K562 (cell line): ENCODE measurements at regions not wholly inside any gene's neighbourhood (a gene's known extent, or its start where the extent isn't known, plus 50 kb on each side); places are given as distances from the start of the nearest gene placed in this dataset.

Experiments
- AFF4 ChIP-seq: sonication (generic); formaldehyde crosslinking; IDR thresholded peaks from 2 replicates; pipeline ENCODE4 v1.8.0; 2023; ENCODE audit warnings: mild to moderate bottlenecking, missing genetic modification reagents
- ARID3B ChIP-seq: fragments of 250-450 bp; sonication (Bioruptor Pico); IDR thresholded peaks from 2 replicates; pipeline ENCODE4 v1.4.0; 2020; ENCODE audit warnings: borderline replicate concordance
- ATF1 ChIP-seq, 2 experiments: fragments of 450-650 bp in 1 of 2; IDR thresholded peaks; 2 replicates each; pipeline ENCODE4 v1.6.1; 2016; ENCODE audit warnings: missing compliant biosample characterization in 1 of 2, missing genetic modification characterization in 1 of 2
- ELF2 ChIP-seq: fragments of 250-450 bp; sonication (Bioruptor Pico); IDR thresholded peaks from 2 replicates; pipeline ENCODE4 v1.5.0; 2021; ENCODE audit warnings: mild to moderate bottlenecking
- GABPA ChIP-seq: fragments of 200-800 bp; sonication (Bioruptor generic); conservative IDR thresholded peaks from 2 replicates; pipeline ENCODE4 v1.6.1; 2016; ENCODE audit warnings: low read depth, missing genetic modification characterization, missing compliant biosample characterization
- HMGXB4 ChIP-seq: sonication (generic); formaldehyde crosslinking; IDR thresholded peaks from 2 replicates; pipeline ENCODE4 v1.8.1; 2023; ENCODE audit warnings: mild to moderate bottlenecking, missing genetic modification reagents
- MCM2 ChIP-seq: fragments of 450-650 bp; IDR thresholded peaks from 2 replicates; pipeline ENCODE4 v1.6.1; 2017; ENCODE audit warnings: low read depth, mild to moderate bottlenecking
- MTA1 ChIP-seq: fragments of 450-650 bp; IDR thresholded peaks from 2 replicates; pipeline ENCODE4 v1.6.1; 2017; ENCODE audit warnings: borderline replicate concordance
- PHTF2 ChIP-seq: fragments of 250-450 bp; sonication (Bioruptor Pico); IDR thresholded peaks from 2 replicates; pipeline ENCODE4 v1.5.0; 2021; ENCODE audit warnings: mild to moderate bottlenecking
- SMAD2 ChIP-seq: fragments of 150-350 bp; IDR thresholded peaks from 2 replicates; pipeline ENCODE4 v1.6.1; 2014; ENCODE audit warnings: low read depth, mild to moderate bottlenecking, low read length
- SOX6 ChIP-seq: fragments of 450-650 bp; IDR thresholded peaks from 2 replicates; pipeline ENCODE4 v1.6.1; 2014; ENCODE audit warnings: mild to moderate bottlenecking
- U2AF1 ChIP-seq: fragments of 200-400 bp; formaldehyde crosslinking; optimal IDR thresholded peaks from 2 replicates; pipeline ENCODE3; 2017; ENCODE audit warnings: mild to moderate bottlenecking, low read depth, low read length, moderate library complexity
- U2AF2 ChIP-seq: fragments of 200-400 bp; formaldehyde crosslinking; optimal IDR thresholded peaks from 2 replicates; pipeline ENCODE3; 2017; ENCODE audit warnings: low read depth, mild to moderate bottlenecking, low read length
- XRCC3 ChIP-seq: fragments of 450-650 bp; IDR thresholded peaks from 2 replicates; pipeline ENCODE4 v1.6.1; 2017; ENCODE audit warnings: mild to moderate bottlenecking, moderate library complexity
- ZBED1 ChIP-seq: IDR thresholded peaks from 2 replicates; pipeline ENCODE4 v1.6.1; 2014
- ZNF518B ChIP-seq: fragments of 250-450 bp; sonication (Bioruptor Pico); IDR thresholded peaks from 2 replicates; pipeline ENCODE4 v1.5.0; 2021; ENCODE audit warnings: mild to moderate bottlenecking, moderate library complexity
- ZNF707 ChIP-seq: fragments of 250-450 bp; sonication (Bioruptor Pico); conservative IDR thresholded peaks from 2 replicates; pipeline ENCODE4 v1.8.0; 2022; ENCODE audit warnings: inconsistent platforms, mild to moderate bottlenecking, moderate library complexity
- ZNF77 ChIP-seq: fragments of 250-450 bp; sonication (Bioruptor Pico); IDR thresholded peaks from 2 replicates; pipeline ENCODE4 v1.5.0; 2020

- TF ChIP-seq GABPA (tag) (no peak), SMAD2 (no peak), ZNF77 (CRISPR knock-in tag) (no peak), HMGXB4 (CRISPR knock-in tag) (peak; percentile 93; the same call in 1 of the 2 replicates), SOX6 (peak; percentile 64; the same call in 1 of the 2 replicates), ZNF518B (CRISPR knock-in tag) (no peak), U2AF1 (no peak), XRCC3 (no peak), U2AF2 (no peak), ELF2 (CRISPR knock-in tag) (no peak), MCM2 (no peak), ATF1 (CRISPR knock-in tag; IDR thresholded peaks at IDR 0.05) (no peak), ATF1 (tag; IDR thresholded peaks at IDR 0.05) (peak; percentile 37), AFF4 (peak; percentile 44; the same call in 1 of the 2 replicates), PHTF2 (CRISPR knock-in tag) (no peak), MTA1 (peak; percentile 58), ARID3B (no peak), ZBED1 (no peak), ZNF707 (CRISPR knock-in tag) (no peak)
These were observed 195.8 kb upstream of the ZNF184 start (continued) for GRCh38 chr6:27668442-27669294.
